ENCODE measurements at regions not wholly inside any gene's neighbourhood (a gene's known extent, or its start where the extent isn't known, plus 50 kb on each side); places are given as distances from the start of the nearest gene placed in this dataset.
A peak's percentile ranks its signal among the peaks of the same experiment; 100 is the strongest.

DNA sequence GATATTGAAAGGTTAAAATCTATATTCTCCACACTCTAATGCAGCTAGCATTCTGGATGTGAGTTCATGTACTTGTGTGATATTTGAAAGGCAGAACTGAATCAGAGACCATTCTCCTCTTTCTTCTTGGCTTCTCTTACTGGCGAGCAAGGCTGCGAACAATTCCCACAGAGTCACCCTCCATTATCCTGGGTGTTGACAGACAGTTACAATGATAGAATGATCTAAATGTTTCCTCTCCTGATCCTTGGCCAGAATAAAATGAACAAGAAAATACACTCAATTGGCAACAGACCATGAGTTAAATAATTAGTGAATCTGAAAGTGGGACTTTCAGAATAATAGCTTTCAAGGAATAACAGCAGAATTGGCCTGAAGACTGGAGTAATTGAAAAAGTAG lies 342.8 kb downstream of the RAPGEF2 start:
- DNase-seq (ENCODE audit: low spot score) = no peak

DNA sequence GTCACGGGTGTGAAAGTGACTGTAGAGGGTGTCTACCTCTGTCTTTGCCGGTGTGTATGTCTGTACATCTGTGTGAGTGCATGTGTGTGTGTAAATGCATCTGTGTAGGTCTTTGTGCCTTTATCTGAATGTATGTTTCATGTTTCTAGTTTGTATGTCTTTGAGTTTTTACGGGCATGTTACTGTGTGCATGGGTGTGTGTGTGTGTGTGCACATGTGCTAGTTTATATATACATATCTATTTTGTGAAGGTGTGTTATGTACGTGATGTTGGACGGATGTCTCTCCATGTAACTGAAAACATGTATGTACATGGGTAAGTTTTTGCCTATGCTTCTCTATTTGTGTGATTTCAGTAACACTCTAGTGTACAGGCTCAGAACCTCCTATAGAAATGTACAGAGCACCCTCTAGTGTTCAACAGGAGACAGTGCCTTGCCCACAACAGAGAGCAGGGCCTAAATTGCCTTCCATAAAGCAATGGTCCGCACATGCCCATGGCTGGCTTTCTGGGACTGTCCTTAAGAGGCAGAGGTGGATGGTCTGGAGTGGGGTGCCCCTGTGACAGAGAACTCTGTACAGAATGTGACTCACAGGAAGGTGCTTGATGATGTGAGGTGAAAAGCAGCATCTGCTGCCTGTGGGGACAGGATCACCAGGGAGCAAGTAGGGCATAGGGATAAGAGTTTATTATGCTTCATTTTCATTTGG lies 343.5 kb downstream of the RAPGEF2 start:
- peak; percentile 23 for DNase-seq (ENCODE audit: low spot score)

DNA sequence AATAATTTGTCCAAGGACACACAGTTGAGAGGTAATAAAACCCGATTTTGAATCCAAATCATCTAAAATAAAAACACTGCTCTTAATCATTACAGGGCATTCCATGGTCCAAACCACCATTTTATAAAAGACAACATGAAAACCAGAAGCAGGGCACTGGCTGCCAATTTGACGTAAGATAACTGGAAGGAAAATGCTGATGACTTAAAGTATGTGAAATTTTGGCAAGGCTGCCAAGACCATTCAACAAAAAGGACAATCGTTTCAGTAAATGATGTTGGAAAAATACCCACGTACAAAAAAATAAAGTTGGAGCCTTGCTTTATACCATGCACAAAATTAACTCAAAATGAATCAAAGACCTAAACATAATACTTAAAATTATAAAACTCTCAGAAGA lies 344.4 kb downstream of the RAPGEF2 start:
- no peak for DNase-seq (ENCODE audit: low spot score)

DNA sequence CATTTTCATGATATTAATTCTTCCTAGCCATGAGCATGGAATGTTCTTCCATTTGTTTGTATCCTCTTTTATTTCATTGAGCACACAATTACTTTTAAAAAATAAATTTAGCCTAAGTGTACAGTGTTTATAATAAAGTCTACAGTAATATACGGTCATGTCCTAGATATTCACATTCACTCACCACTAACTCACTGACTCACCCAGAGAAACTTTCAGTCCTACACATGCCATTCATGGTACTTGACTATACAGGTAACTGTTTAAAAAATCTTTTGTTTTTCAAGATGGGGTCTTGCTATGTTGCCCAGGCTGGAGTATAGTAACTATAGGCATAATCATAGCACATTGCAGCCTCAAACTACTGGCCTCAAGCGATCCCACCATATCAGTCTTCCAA lies 348.1 kb downstream of the RAPGEF2 start:
- no peak for DNase-seq (ENCODE audit: low spot score)

DNA sequence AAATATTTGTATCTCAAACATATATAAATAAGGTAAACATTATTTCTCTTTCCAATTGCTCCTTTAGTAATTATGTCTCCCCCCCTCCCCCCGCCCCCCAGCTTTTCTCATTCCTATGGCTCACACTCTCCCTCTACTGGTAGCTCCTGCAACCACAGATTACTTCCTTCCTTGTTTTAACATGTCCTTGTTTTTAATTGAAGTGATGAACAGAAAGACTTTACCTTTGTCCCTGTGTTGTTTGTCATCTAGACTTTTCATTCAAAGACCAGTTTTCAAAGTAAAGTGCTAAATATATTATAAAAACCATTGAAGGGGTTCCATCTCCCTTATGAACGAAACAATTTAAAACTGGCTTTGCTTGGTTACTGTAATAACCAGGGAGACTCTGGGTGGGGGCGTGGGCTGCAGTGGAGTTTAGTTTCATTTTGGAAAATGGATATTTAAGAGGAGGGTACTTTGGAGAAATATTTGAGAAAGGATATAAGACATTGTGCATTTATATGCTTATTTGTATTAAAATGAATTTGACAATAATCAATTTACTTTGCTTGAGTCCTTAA lies 352.9 kb downstream of the RAPGEF2 start:
- DNase-seq (ENCODE audit: low spot score) = no peak

DNA sequence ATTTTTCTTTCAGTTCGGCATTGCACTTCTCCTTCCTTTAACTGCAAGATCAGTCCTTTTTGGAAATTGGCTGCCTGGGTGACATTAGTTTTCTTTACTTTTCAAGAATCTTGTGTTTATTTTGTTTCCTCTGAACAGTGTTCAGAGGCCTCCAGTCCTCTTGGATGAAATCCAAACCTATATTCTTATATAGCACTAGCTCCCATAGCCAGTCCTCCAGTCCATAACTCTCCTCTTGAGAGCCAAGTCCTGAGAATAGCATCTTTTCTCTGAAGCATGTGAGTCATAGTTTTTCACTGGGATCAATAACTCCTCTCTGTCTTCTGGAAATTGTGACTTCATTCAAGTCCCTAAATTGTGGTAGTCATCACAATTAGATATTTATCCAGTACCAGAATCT lies 357.5 kb downstream of the RAPGEF2 start:
- no peak for DNase-seq (ENCODE audit: low spot score)

DNA sequence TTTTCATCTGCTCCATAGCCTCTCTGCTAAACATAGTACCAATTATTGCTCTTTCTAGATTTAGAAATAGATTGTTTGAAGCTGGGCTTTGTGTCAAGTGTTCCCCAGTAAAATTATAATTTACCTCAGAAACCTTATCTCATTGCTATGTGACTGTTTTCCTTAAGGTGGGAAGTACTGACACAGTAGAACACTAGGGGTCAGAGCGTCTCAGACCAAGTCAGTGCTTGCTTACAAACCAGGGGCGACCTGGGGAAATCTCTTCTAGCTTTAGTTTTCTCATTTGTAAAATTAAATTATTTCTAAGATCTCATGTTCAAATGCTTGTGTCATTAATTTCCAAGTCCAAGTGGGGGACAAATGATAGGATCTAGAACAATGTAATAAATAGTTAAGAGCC lies 360.4 kb downstream of the RAPGEF2 start:
- DNase-seq (ENCODE audit: low spot score) = no peak

DNA sequence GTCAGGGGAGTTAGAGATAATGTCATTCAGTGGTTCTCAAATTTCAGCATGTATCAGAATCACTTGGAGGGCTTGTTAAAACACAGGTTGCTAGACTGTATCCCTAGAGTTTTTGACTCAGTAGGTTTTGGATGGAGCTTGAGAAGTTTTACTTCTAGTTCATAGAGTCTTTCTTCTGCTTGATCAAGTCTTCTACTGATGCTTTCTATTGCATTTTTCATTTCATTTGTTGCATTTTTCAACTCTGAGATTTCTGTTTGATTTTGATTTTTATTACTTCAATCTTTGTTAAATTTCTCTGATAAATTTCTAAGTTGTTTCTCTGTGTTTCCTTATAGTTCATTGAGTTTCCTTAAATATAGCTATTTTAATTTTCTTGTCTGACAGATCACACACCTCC lies 361.4 kb downstream of the RAPGEF2 start:
- no peak for DNase-seq (ENCODE audit: low spot score)

DNA sequence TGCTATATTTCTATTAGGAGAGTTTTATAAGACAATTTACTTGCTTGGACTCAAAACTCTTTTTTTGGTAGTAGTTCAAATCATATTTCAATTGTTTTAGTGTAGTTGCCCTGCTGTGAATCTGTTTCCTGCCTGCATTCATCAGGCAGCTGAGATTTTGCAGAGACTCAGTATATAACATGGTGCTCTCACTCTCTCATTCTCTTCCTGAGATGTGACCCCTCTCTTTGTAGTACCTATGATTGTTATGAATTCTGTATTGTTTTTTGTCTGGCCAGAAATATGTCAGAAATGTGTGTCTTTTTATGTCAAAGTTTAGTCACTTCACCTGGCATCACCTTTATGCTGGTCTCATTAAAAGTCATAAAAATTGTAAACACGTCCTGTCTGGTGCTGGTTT lies 374.0 kb downstream of the RAPGEF2 start:
- no peak for DNase-seq (ENCODE audit: low spot score)

DNA sequence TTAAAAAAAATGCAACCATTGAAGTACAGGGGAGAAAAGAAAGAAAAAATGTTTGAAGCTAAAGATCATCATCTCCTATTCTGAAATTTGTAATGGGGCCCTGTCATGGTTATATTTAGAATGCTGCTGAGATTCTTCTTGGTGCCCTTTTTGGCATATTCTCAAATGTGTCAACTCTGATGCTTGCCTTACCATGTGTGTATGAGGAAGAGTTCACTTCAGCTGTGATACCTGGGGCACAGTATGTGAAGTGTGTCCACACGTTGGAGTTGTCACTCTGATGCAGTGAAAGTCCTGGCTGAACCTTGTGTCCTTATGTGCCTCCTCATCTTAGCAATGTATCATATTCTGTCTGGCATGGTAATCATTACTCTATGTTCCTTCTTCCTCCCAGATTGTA lies 377.9 kb downstream of the RAPGEF2 start:
- no peak for DNase-seq (ENCODE audit: low spot score)

DNA sequence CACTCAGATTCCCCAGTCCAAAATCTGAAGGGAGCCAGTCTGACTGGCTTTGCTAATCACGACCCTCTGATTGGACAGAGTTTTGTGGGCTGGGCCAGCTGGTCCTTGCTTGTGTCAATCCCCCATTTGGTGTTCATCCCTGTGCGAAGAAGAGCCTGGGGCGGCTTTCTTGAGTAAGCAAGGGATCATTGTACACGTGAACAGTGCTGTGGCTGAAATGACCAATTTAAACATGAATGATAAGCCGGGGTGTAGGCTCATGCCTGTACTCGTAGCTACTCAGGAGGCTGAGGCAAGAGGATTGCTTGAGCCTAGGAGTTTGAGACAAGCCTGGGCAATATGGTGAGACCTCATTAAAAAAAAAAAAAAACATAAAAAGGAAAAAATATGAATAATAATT lies 379.1 kb downstream of the RAPGEF2 start:
- DNase-seq (ENCODE audit: low spot score) = no peak

DNA sequence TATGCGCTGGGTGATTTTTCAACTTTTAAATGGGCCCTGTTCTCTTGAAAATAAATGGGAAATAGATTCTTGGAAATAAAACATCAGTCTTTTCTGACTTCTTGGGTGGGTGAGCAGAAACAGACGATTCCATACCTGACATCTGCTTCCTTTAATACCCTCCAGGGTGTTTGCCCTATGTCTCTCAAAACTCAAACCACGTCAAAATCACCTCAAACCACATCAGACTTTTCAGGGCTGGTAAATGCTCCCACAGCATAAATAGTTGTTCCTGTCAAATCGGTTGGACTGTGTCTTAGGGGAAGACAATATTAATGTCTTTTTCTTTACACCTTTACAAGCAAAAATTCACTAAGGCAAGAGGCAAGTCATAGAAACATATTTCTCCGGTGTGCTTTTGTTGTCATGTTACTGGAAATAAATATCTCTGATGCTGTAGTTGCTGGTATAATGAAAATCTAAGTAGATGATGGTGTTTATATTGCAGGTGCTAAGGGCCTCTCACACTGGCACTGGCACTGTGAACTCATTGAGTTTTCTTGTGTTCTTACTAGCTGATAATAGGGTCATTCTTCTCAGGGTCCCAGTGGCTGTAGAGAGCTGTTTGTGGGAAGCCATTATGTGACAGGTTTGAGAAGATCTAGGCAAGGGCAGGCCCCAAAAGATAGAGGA lies 380.4 kb downstream of the RAPGEF2 start:
- DNase-seq (ENCODE audit: low spot score) = no peak

DNA sequence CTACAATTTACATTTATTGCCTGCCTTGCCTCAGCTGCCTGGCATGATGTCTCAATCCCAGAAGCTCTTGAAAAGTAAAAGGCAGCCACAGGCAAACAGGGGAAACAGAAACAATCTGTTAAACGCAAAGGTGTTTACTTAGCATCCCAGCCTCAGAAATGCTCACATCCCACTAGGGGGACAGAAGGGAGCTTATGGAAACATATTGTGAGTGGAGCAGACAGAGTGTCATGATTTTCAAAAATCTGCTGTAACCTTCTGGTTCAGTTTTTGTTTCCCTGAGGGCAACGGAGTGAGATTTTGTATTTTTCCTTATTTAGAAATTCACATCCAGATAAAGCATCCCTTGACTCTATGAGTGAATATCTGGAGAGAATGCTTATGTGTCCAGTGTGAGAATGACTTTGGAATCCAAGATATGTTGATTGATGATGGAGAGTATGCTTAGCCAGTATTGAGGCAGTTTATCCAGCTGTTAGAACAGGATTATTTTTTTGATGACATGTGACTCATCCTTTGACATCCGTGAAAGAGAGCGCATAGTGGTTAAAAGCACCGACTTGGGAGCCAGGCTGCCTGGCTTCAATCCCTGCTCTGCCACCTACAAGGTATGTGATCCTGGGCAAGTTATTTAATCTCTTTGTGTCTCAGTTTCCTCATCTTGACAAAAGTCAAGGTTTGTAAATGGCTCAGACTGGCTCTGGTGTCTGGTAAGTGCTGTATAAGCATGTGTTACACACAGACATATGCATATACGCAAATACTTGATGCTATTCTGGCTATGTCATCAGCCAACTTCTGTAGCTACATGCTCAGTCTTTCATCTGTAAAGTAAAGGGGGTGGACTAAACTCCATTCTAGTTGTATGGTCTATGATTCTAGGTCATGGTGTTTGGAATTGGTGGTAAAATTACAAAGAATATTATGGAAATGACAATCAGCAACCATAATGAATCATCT lies 381.2 kb downstream of the RAPGEF2 start:
- DNase-seq (ENCODE audit: low spot score) = no peak

DNA sequence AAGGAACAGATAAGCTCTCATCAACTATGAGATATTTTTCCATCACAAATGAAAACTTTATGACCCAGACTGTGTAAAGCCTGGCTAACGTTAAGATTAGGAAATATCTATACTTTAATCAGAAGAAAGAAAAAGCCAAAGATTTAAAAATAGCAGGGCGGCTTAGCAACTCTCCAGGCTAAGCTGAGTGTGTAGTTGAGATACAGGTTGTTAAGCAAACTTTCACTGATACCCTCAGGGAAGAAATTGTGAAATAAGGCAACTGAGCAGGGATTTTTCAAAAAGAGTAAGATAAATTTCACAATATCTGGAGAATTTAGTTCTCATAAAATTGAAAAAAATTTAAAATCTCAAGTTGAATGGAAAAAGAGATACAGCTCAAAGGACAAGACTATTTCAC lies 382.0 kb downstream of the RAPGEF2 start:
- DNase-seq (ENCODE audit: low spot score) = no peak

DNA sequence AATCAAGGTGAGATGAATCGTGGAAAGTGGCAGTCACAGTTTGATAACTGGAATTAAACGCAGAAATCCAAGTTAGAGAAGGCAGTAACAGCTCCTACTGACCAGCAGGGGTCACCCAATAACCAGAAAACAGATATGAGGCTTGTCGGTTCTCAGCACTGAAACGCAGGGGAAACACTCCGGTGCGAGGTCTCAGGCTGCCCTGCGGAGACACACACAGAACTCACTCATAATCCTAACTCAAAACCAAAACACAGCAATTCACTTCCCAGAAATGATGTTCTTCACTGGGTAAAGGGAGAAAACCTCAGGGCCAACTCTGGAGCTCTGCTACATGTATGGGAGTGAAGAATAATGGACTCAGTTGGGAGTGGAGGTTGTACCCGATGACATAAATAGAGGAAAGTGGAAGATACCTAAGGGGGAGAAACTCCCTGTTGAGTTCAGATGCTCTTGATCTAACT lies 384.4 kb downstream of the RAPGEF2 start:
- no peak for DNase-seq (ENCODE audit: low spot score)

DNA sequence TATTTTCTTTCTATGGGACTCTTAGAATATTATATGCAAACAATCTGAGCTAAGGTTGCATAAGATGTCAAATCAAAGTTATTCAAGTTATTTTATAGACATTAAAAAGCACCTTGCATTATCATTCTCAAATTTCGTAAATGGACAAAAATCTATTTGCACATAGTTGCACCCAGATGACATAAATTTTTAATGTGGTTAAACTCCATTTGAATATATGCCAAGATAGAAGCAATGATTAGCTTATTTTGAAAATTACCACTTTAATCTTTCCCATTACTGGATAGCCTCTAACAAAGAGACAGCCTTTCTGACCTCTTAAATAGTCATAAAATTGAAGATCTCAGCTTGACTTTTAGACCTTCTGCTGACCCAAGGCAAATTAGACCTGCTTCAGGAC lies 386.8 kb downstream of the RAPGEF2 start:
- DNase-seq (ENCODE audit: low spot score) = no peak

DNA sequence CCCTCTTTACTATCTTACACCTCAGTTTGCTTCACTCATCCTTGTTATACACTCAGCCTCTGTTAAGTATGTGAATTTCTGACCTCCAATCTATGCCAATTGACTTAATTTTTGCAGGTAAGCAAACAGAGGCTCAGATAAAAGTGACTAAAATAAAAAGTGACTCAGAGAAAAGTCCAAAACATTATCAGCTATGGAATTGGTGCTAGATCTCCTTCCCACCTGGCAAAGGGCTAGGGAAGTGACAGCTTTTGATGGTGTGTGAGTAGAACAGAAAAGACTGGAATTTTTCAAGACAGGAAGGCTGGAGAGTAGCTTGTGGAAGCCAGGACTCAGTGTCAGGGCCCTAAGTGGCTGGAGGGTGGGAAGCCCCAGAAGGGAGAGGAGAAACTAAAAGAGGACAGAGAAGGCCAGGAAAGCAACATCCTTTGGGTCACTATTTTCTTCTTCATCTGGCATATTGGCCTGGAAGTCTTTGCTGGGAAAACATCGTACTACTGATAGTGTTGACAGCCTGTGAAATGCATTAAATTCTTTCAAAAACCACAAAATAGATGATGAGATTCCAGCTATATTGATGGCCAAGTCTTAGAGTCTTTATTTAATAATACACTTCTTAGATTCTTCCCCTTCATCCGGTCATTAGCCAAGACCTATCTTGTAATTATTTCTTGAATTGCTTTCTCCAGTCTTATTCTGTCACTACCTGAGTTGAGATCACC lies 392.8 kb downstream of the RAPGEF2 start:
- no peak for DNase-seq (ENCODE audit: low spot score)

DNA sequence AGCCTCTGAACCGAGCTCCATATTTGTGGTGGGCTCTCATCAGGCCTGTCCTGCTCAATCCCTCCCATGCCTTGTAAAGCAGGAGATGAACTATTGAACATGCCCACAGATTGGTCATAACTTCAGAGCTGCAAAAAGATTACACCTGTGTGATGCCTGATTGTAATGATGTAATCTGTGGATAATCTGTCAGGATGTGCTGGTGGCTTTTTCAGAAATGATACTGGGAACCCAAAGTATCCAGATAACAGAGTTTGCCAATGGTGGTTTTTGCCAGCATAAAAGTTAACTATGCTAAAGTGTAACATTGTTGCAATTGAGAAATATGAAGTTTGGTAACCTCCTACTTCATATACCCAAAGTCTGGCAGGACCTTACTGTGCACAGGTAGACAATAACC lies 393.4 kb downstream of the RAPGEF2 start:
- DNase-seq (ENCODE audit: low spot score) = no peak

DNA sequence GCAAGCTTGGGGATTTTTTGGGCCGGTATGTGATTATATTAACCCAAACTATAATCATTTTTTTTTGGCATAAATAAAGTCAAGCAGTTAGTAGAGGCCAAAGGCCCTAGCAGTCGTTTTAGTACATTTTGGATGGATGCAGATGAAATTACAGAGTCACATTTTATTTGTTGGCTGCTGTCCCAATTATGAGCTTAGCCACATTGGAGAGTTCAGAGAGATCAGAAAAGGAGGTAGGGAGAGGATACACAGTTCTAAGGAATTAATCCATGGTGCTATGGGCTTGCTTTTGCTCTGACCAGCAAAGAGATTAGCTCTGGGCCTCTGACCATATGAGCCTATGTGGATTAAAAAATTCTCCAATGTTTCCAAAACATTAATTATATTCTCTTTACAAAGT lies 395.1 kb downstream of the RAPGEF2 start:
- DNase-seq (ENCODE audit: low spot score) = no peak

DNA sequence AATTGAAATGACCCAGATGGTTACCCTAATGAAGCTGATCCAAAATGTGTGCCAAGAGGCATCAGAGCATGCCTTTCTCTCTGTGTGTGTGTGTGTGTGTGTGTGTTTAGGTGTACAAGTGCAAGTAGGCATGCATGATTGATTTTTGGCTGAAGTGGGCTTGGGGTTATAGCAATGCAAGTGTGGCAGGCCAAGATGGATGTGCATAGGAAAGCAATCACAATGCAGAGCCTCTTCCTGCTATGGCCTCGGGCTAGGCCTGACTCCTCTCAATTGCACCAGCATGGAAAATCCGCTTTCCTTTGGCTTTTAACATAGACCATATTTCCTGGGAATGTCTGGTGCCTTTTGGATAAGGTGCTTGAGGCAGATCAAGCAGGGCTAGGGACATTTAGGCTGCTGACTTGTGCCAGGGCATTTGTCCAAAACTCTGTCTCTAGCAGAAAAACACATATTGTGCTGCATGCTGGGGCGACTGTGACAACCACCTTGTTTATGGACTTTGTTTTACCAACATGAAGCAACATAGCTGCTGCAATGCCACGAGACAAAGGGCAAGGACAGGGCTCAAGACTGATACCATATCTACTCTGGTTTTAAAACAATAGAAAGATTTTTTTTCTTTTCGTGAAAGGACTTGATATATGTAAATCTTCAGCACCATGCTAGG lies 395.7 kb downstream of the RAPGEF2 start:
- no peak for DNase-seq (ENCODE audit: low spot score)

DNA sequence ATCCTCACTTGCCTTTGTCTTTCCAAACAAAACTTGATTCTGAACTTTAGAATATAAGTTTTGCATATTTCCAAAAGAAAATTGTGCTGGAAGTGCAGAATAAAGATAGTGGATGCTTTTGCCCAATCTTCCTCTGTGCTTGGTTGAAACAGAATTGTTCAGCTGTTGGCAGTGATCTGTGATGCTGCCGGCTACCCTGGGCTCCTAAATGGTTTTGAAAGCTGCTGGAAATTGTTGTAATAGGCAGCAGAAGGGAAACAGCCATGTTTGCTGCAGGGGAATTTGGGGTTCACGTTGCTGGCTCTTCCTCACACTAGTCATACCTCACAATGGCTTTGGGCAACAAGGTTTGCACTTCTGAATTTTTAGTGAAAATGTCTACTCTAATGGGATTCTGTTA lies 398.0 kb downstream of the RAPGEF2 start:
- no peak for DNase-seq (ENCODE audit: low spot score)

Data from HuH-7.5 (cell line).